H1 (cell line): ENCODE measurements at regions not wholly inside any gene's neighbourhood (a gene's known extent, or its start where the extent isn't known, plus 50 kb on each side); places are given as distances from the start of the nearest gene placed in this dataset.

Experiments used
- CTCF ChIA-PET: fragments of 300-600 bp; sonication (Branson Sonifier 250); formaldehyde crosslinking; loops from one replicate; lab custom pipeline; 2021; ENCODE audit not compliant: partially characterized antibody; lab: Charles Lee
- POLR2A ChIA-PET: fragments of 300-600 bp; sonication (Branson Sonifier 250); formaldehyde crosslinking; loops from one replicate; lab custom pipeline; 2021; ENCODE audit warnings: inconsistent platforms; ENCODE audit not compliant: partially characterized antibody; lab: Charles Lee
- DNase-seq, 2 experiments: peaks; one replicate each; pipeline versions ENCODE4 v3.0.0 to v3.0.0-alpha.2; 2010 to 2022; ENCODE audit warnings: low spot score in 2 of 2, low read depth in 1 of 2, mixed read lengths in 1 of 2
- FAIRE-seq: peaks from 2 replicates; lab custom pipeline; 2011; peaks lifted over from hg19 to GRCh38; lab: Jason Lieb, UNC
- H2AFZ ChIP-seq: 2 replicates; pipeline ENCODE4 v1.8.1; 2012; ENCODE audit warnings: low read length, inconsistent platforms
- H2AK5ac ChIP-seq: 2 replicates; pipeline ENCODE4 v1.6.1; 2013; ENCODE audit warnings: low read depth, low read length
- H2BK120ac ChIP-seq: replicated peaks from 2 replicates; pipeline ENCODE3; 2013; ENCODE audit warnings: low read depth, low read length, inconsistent platforms
- H2BK12ac ChIP-seq: 2 replicates; pipeline ENCODE4 v1.6.1; 2013; ENCODE audit warnings: low read depth, low read length
- H2BK15ac ChIP-seq: 2 replicates; pipeline ENCODE4 v1.6.1; 2013; ENCODE audit warnings: low read length
- H2BK20ac ChIP-seq: 2 replicates; pipeline ENCODE4 v1.6.1; 2013; ENCODE audit warnings: low read length
- H2BK5ac ChIP-seq: 2 replicates; pipeline ENCODE4 v1.6.1; 2013; ENCODE audit warnings: low read depth, low read length
- H3K14ac ChIP-seq: 2 replicates; pipeline ENCODE4 v1.6.1; 2013; ENCODE audit warnings: inconsistent platforms; ENCODE audit not compliant: insufficient read length
- H3K18ac ChIP-seq: 2 replicates; pipeline ENCODE4 v1.6.1; 2013; ENCODE audit warnings: low read length; ENCODE audit errors: extremely low read depth
- H3K23ac ChIP-seq: 2 replicates; pipeline ENCODE4 v1.6.1; 2013; ENCODE audit warnings: inconsistent platforms; ENCODE audit not compliant: insufficient read length
- H3K23me2 ChIP-seq: 2 replicates; pipeline ENCODE4 v1.6.1; 2013; ENCODE audit warnings: low read depth, low read length
- H3K27ac ChIP-seq: 2 replicates; pipeline ENCODE4 v1.6.1; 2011; ENCODE audit warnings: low read depth, low read length, inconsistent platforms
- H3K27me3 ChIP-seq, 4 experiments: replicated peaks in 1 of 4; 1 replicate in 1 of 4; 2 replicates in 3 of 4; pipeline versions ENCODE4 v1.6.1 to v1.8.1; 2011 to 2013; ENCODE audit warnings: low read length in 3 of 4, mild to moderate bottlenecking in 3 of 4, inconsistent platforms in 2 of 4, mixed read lengths in 2 of 4, moderate library complexity in 1 of 4; ENCODE audit not compliant: control insufficient read depth in 3 of 4, insufficient read depth in 3 of 4; ENCODE audit errors: extremely low read depth in 1 of 4
- H3K36me3 ChIP-seq, 4 experiments: 2 replicates each; pipeline versions ENCODE4 v1.6.1 to v1.8.1; 2011 to 2013; ENCODE audit warnings: mild to moderate bottlenecking in 4 of 4, low read length in 3 of 4, moderate library complexity in 2 of 4, control low read depth in 1 of 4, inconsistent platforms in 1 of 4; ENCODE audit not compliant: insufficient read depth in 4 of 4, control insufficient read depth in 2 of 4
- H3K4ac ChIP-seq: replicated peaks from 2 replicates; pipeline ENCODE3; 2013; ENCODE audit warnings: low read length, low read depth, mixed read lengths, inconsistent platforms; ENCODE audit not compliant: insufficient read length
- H3K4me1 ChIP-seq, 4 experiments: replicated peaks in 1 of 4; 1 replicate in 1 of 4; 2 replicates in 3 of 4; pipeline versions ENCODE4 v1.6.1 to v1.8.1; 2011 to 2013; ENCODE audit warnings: low read length in 3 of 4, inconsistent platforms in 2 of 4, mixed read lengths in 1 of 4; ENCODE audit not compliant: insufficient read depth in 4 of 4, control insufficient read depth in 3 of 4
- H3K4me2 ChIP-seq, 2 experiments: 2 replicates each; pipeline versions ENCODE4 v1.6.1 to v1.8.1; 2011 to 2013; ENCODE audit warnings: low read depth in 2 of 2, low read length in 2 of 2, control low read depth in 1 of 2, inconsistent platforms in 1 of 2, mild to moderate bottlenecking in 1 of 2; ENCODE audit not compliant: insufficient read depth in 1 of 2
- H3K4me3 ChIP-seq, 4 experiments: fragments of 200-600, 300-600 bp in 1 of 4; sonication (generic), shearing (Covaris generic), sonication (Bioruptor Twin) in 1 of 4; 2 replicates each; pipeline versions ENCODE4 v1.5.1 to v1.8.1; 2011 to 2016; ENCODE audit warnings: low read length in 4 of 4, low read depth in 3 of 4, control low read depth in 2 of 4, inconsistent platforms in 2 of 4, mild to moderate bottlenecking in 2 of 4, mixed read lengths in 1 of 4, moderate library complexity in 1 of 4; ENCODE audit not compliant: insufficient read depth in 2 of 4; ENCODE audit errors: extremely low read depth in 1 of 4
- H3K56ac ChIP-seq: replicated peaks from 2 replicates; pipeline ENCODE3; 2013; ENCODE audit warnings: low read depth, mild to moderate bottlenecking, mixed read lengths, low read length, inconsistent platforms; ENCODE audit not compliant: insufficient read length
- H3K79me1 ChIP-seq: 2 replicates; pipeline ENCODE4 v1.6.1; 2013; ENCODE audit warnings: low read depth, low read length, control low read depth
- H3K79me2 ChIP-seq, 2 experiments: 2 replicates each; pipeline versions ENCODE4 v1.6.1 to v1.8.1; 2012 to 2013; ENCODE audit warnings: low read length in 2 of 2, mild to moderate bottlenecking in 2 of 2, inconsistent platforms in 1 of 2; ENCODE audit not compliant: insufficient read depth in 2 of 2, control insufficient read depth in 1 of 2
- H3K9ac ChIP-seq, 4 experiments: replicated peaks in 1 of 4; 1 replicate in 1 of 4; 2 replicates in 3 of 4; pipeline versions ENCODE4 v1.6.1 to v1.8.1; 2011 to 2013; ENCODE audit warnings: low read depth in 3 of 4, low read length in 3 of 4, control low read depth in 2 of 4, mild to moderate bottlenecking in 2 of 4, moderate library complexity in 2 of 4, inconsistent platforms in 1 of 4; ENCODE audit errors: extremely low read depth in 1 of 4
- H3K9me3 ChIP-seq, 2 experiments: 2 replicates each; pipeline versions ENCODE4 v1.6.1 to v1.8.1; 2012 to 2013; ENCODE audit warnings: mild to moderate bottlenecking in 2 of 2, moderate library complexity in 2 of 2, control low read depth in 1 of 2, inconsistent platforms in 1 of 2, low read depth in 1 of 2, low read length in 1 of 2, mixed read lengths in 1 of 2; ENCODE audit not compliant: insufficient read depth in 2 of 2
- H4K20me1 ChIP-seq, 2 experiments: replicated peaks in 1 of 2; 2 replicates each; pipeline versions ENCODE3 to v1.8.1; 2011 to 2013; ENCODE audit warnings: inconsistent platforms in 2 of 2, low read length in 2 of 2, mild to moderate bottlenecking in 1 of 2; ENCODE audit not compliant: insufficient read depth in 2 of 2, control insufficient read depth in 1 of 2
- H4K5ac ChIP-seq: 2 replicates; pipeline ENCODE4 v1.6.1; 2013; ENCODE audit warnings: low read length, low read depth, mixed read lengths, inconsistent platforms; ENCODE audit not compliant: insufficient read length
- H4K8ac ChIP-seq: 2 replicates; pipeline ENCODE4 v1.8.0; 2013; ENCODE audit warnings: mild to moderate bottlenecking, moderate library complexity, low read length, inconsistent platforms; ENCODE audit not compliant: insufficient read depth; ENCODE audit errors: extremely low read depth
- H4K91ac ChIP-seq: replicated peaks from 2 replicates; pipeline ENCODE3; 2013; ENCODE audit warnings: low read length, mixed read lengths, inconsistent platforms; ENCODE audit not compliant: insufficient read length
- BRCA1 ChIP-seq: IDR thresholded peaks from 2 replicates; pipeline ENCODE4 v1.6.1; 2012; ENCODE audit warnings: low read depth, low read length, improper control_type of control experiment
- EP300 ChIP-seq, 2 experiments: IDR thresholded peaks; 1 replicate in 1 of 2; 2 replicates in 1 of 2; pipeline ENCODE4 v1.6.1; 2011 to 2012; ENCODE audit warnings: low read depth in 2 of 2, low read length in 2 of 2, mild to moderate bottlenecking in 2 of 2, borderline replicate concordance in 1 of 2, inconsistent platforms in 1 of 2, moderate library complexity in 1 of 2
- JUND ChIP-seq: IDR thresholded peaks from 2 replicates; pipeline ENCODE4 v1.6.1; 2011; ENCODE audit warnings: mild to moderate bottlenecking, improper control_type of control experiment, low read length
- MAFK ChIP-seq: IDR thresholded peaks from 2 replicates; pipeline ENCODE4 v1.6.1; 2012; ENCODE audit warnings: low read depth, mild to moderate bottlenecking, improper control_type of control experiment, low read length
- POU5F1 ChIP-seq: IDR thresholded peaks from 2 replicates; pipeline ENCODE4 v1.6.1; 2011; ENCODE audit warnings: low read depth, mild to moderate bottlenecking, low read length, moderate library complexity
- RAD21 ChIP-seq, 2 experiments: IDR thresholded peaks in 1 of 2; conservative IDR thresholded peaks in 1 of 2; 2 replicates each; pipeline ENCODE4 v1.6.1; 2011; ENCODE audit warnings: low read depth in 2 of 2, low read length in 2 of 2, improper control_type of control experiment in 1 of 2, inconsistent platforms in 1 of 2, mild to moderate bottlenecking in 1 of 2, moderate library complexity in 1 of 2
- RXRA ChIP-seq: IDR thresholded peaks from 2 replicates; pipeline ENCODE4 v1.6.1; 2011; ENCODE audit warnings: low read depth, mild to moderate bottlenecking, low read length, moderate library complexity; ENCODE audit not compliant: insufficient read depth
- TEAD4 ChIP-seq: IDR thresholded peaks from 2 replicates; pipeline ENCODE4 v1.6.1; 2012; ENCODE audit warnings: low read depth, low read length, inconsistent platforms, mixed read lengths
- WGBS, 2 experiments: shearing (Covaris generic) in 1 of 2; methylation state at CpG; one replicate each; pipeline versions ENCODE4 v1.1.6 to v1.1.7; 2013 to 2015; ENCODE audit warnings: low lambda C conversion rate in 2 of 2, mixed read lengths in 2 of 2, inconsistent platforms in 1 of 2, low coverage in 1 of 2, missing lambda C conversion rate in 1 of 2; ENCODE audit not compliant: insufficient replicate concordance in 2 of 2, insufficient coverage in 1 of 2, insufficient read length in 1 of 2; ENCODE audit errors: extremely low coverage in 1 of 2, missing lambda C conversion rate in 1 of 2; 5-methylcytosine and 5-hydroxymethylcytosine counted together

DNA sequence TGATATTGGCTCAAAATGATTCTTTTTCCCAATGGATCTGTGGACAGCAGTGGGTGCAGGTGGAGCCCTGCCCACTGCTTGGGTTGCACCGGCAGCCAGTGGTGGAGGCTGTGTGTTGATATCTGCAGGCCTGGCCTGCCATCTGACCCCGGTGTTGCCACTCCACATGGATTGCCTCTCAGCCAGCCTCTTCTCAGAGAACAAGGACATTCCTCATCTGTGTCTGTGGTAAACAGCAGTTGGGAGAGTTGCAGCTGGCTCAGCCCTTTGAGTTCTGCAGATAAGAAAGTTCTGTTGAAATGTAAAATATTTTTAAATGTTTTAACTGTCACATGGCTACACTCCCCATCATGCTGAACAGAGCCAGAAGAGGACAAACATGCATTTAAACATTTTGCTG lies 374.9 kb upstream of the CELF2 start:
- Histone ChIP-seq H4K8ac (no peak overlapping the region; the same call in 1 of the 2 replicates), H2BK5ac (no peak overlapping the region), H2BK20ac (no peak overlapping the region), H3K14ac (no peak overlapping the region), H2AK5ac (no peak overlapping the region), H3K27ac (no peak overlapping the region), H2BK120ac (no peak overlapping the region), H3K4me1 (peaks cover 2 to 16% (median 13%) of the 10 kb centered on the region in 4 experiments; a peak in 6 of 7 replicates), H4K5ac (no peak overlapping the region), H4K20me1 (no peaks in the 10 kb centered on the region), H3K9me3 (no peaks in the 10 kb centered on the region), H4K91ac (no peak overlapping the region), H3K79me1 (no peaks in the 10 kb centered on the region), H3K27me3 (no peaks in the 10 kb centered on the region; a peak in 1 of 7 replicates), H2AFZ (peak overlapping the region; percentile 68; the same call in 1 of the 2 replicates), H3K23me2 (no peaks in the 10 kb centered on the region), H3K18ac (0 out of 2 replicates have a peak overlapping the region, but pooled peaks have one; percentile 4), H2BK15ac (no peak overlapping the region), H3K9ac (no peak overlapping the region), H3K36me3 (no peaks in the 10 kb centered on the region), H3K4me3 (no peak overlapping the region), H3K4me2 (no peak overlapping the region; a peak in 1 of 4 replicates), H3K4ac (no peak overlapping the region), H3K79me2 (no peaks in the 10 kb centered on the region), H3K56ac (no peak overlapping the region), H2BK12ac (no peak overlapping the region), H3K23ac (no peak overlapping the region)
- POLR2A ChIA-PET, result no interaction called here
- no peak for DNase-seq
- CTCF ChIA-PET, result interaction anchor here (1.4 kb wide), 1 partner anchor 34 kb away, joined by 3 read pairs; no protein-coding TSS in a partner anchor
- no peak for FAIRE-seq
- no peak for TF ChIP-seq POU5F1
- TF ChIP-seq RXRA, result no peak
- TF ChIP-seq JUND, result no peak
- TF ChIP-seq BRCA1, result no peak
- TF ChIP-seq RAD21 (IDR thresholded peaks at IDR 0.05 in 1 of 2, conservative IDR thresholded peaks at IDR 0.05 in 1 of 2; ENCODE audit: low read depth in 2 of 2, low read length in 2 of 2), result no peak
- no peak for TF ChIP-seq EP300 (IDR thresholded peaks at IDR 0.05; ENCODE audit: borderline replicate concordance in 1 of 2, low read depth in 2 of 2, low read length in 2 of 2)
- no peak for TF ChIP-seq TEAD4
- no peak for TF ChIP-seq MAFK
- 39% methylated on average over 2 of the region's 2 CpGs; no CpG with 5 or more reads in 1 of the 2 experiments for WGBS, 2 experiments
